HG02798 (cell line): ENCODE measurements at regions not wholly inside any gene's neighbourhood (a gene's known extent, or its start where the extent isn't known, plus 50 kb on each side); places are given as distances from the start of the nearest gene placed in this dataset.

Source experiments
- ATAC-seq: cut with Tn5 transposase; IDR thresholded peaks from one replicate; pipeline ENCODE4 v1.9.1; 2021; ENCODE audit warnings: mild to moderate bottlenecking; ENCODE audit not compliant: unreplicated experiment, poor library complexity

GRCh38 chr17:70886648-70887047 lies 717.3 kb downstream of the KCNJ2 start:
- ATAC-seq = no peak

DNA sequence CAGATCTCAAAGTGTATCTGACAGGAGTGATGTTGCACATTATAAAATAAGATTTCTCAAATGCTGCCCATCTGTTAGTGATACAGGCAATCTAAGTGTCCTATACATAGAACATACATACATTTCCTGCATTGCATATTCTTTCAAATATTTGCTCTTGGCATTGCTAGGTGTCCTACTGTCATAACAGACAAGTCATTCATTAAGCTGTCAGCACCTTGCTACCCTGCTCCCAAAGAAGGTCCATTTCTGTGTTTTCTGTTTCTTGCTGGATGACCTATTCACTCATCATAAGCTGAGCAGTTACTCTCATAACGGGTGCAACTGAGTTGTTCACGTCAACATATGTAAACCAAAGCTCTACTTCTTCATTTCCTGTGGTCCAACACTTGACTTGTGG lies 719.0 kb downstream of the KCNJ2 start:
- no peak for ATAC-seq

DNA sequence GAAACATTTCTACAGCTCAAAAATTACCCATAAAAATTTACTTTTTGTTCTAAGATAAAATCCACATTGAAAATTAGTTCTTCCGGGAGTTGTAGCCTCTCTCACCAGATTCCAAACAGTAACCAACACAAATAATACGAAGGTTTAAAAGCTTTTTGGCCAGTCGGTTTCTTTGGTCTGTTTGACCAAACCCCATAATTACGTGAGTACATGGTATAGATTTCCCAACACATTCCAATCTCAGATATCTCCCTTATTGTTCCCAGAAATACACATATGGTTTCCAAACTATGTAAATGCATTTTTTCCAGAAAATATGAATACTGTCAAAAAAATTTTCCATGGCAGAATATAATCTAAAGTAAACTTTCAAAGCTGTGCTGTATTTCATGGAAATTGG lies 722.0 kb downstream of the KCNJ2 start:
- ATAC-seq = no peak

- ATAC-seq = no peak
Observed at GRCh38 chr17:70892527-70892926, 723.2 kb downstream of the KCNJ2 start.

GRCh38 chr17:70896843-70897242 lies 727.5 kb downstream of the KCNJ2 start:
- ATAC-seq = no peak

- no peak for ATAC-seq
Observed at GRCh38 chr17:70897446-70897845, 728.1 kb downstream of the KCNJ2 start.

DNA sequence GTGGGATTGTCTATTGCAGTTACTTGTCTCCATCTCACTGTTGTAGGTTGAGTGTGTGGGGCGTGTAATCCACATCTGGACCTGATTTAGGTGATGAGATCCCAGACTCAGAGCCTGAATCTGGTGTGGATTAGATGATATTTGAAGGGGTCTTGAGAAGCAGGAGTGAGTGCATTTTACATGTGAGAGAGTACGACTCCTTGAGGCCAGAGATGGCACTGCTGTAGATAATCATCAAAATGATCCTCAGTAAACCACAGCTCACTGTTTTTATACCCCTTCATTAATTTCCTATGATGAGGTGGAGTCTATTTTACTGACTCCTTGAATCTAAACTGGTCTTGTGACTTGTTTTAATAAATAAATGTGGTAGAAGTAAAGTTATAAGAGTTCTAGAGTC lies 732.5 kb downstream of the KCNJ2 start:
- no peak for ATAC-seq

GRCh38 chr17:70905796-70906195 lies 736.5 kb downstream of the KCNJ2 start:
- no peak for ATAC-seq

GRCh38 chr17:70906808-70907207 lies 737.5 kb downstream of the KCNJ2 start:
- ATAC-seq = no peak

DNA sequence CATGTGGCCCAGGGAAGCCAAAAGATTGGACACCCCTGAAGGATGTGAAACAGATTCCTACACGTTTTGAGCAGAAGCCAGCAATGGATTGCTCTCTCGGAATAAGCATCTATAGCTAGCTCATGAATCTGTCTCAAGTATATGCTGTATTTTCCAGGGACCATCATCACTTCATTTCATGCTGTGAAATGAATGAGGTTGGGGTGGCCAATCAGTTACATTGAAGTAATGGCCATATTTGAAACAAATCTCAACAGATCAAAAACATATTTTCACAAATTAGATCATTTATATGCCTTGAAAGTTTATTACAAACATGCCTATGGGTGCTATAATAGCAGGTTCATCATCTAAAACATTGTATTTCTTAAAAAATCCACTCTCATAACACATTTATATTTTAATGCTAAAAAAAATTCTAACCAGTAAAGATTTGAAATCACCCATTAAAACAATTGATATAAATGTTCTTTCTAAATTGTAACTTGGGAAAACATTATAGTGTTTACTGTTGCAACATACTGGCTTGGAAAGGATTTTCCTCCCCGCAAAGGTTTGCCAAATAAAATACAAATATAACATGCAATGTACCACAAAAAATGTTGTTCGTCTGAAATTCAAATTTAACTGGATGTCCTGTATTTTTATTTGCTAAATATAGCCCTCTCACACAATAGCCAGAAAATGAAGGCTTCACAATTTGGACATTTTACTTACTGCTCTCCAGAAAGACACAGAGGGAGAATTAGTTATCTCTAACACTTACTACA lies 743.6 kb downstream of the KCNJ2 start:
- ATAC-seq = no peak

DNA sequence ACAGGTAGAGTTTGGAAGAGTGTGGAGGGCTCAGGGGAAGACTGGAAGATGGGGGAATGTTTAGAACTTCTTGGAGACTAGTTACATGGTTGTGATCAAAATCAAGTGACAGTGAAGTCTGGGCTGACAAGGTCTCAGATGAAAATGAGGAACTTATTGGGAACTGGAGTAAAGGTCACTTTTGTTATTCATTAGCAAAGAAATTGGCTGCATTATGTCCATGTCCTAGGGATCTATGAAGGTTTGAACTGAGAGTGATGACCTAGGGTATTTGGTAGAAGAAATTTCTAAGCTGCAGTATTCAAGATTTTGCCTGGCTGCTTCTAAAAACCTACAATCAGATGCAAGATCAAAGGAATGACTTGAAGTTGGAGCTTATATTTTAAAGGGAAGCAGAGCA lies 747.1 kb downstream of the KCNJ2 start:
- no peak for ATAC-seq

GRCh38 chr17:70919241-70919640 lies 749.9 kb downstream of the KCNJ2 start:
- ATAC-seq = no peak

GRCh38 chr17:70920416-70920815 lies 751.1 kb downstream of the KCNJ2 start:
- no peak for ATAC-seq

DNA sequence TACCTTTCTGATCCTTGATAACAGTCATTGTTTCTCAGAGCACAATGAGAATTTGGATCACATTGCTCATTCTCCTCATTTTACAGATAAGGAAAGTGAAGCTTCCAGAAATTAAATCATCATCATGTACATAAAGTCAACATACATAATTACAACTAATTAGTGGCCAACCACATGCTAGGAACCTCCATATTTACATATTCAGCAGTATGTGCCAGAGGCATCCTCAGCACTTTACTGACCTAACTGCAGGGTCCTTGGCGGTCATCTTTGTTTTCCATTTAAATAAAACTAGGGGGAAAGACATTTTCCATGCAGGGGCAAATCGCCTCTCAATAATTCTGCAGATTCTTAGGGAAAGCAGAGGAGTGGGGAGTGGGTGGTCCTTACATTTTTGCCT lies 752.9 kb downstream of the KCNJ2 start:
- ATAC-seq = no peak

DNA sequence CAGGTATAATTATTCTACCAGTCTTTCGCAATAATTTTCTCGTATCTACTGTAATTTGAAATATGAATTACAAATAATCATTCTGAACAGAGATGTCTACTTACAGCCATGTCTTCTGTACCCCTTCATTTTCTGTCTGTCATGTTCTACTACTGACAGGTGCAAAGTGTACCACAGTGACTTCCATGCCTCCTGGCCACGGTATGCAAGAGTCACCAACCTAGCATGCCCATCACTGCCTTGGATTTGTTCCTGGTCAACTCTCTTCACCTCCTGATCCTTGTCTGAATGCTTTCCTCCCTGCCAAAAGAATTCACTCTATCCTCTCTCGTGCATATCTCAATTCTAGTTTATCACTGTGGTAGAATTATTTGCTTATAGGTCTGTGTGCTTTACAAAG lies 755.4 kb downstream of the KCNJ2 start:
- no peak for ATAC-seq

DNA sequence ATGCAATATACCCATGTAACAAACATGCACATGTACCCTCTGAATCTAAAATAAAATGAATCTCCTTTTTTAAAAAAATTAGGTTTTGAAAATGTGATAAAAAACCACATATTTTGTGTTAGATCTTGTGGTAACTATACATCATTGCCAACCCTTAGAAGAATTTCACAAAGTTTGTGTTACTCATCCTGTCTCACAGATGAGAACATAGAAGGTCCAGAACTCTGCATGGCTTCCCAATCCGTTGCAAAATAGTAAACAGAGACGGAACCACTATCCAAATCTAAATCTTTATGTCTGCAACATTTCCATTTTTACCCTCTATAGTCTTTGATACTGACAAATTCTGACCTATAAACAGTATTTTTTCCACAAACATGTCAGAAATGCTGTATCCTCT lies 759.9 kb downstream of the KCNJ2 start:
- ATAC-seq = no peak

DNA sequence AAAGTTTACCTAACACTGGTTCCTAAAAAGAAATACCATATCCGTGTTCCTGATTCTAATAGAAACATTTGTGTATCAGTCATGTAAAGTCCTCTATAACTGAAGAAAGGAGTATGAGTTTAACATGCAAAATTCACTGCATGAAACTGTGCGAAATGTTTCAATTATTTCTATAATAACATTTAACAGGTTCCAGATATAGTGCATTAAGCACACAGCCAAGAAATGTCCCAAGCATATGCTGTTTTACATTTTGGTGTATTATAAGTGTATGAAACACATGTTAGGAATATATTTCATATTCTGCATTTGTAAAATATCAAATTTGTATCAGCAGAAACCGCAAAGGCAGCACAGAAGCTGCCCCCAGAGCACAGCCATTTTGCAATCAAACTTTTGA lies 764.9 kb downstream of the KCNJ2 start:
- ATAC-seq = no peak

GRCh38 chr17:70934835-70935234 lies 765.5 kb downstream of the KCNJ2 start:
- ATAC-seq = no peak

DNA sequence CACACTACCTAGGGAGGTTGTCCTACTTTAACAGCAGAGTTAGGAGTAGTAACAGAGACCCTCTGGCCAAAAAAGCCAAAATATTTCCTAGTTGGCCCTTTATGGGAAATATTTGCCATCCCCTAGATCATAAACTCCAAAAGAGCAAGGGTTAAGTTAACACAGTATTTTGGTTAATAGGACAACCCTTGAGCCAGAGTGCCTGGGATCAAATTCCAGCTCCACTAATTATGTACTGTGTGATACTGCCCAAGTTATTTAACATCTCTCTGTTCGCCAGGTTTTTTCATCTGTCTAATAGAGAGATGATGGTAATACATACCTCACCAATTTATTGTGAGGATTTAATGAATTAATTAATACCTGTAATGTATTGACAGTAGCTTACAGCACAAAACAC lies 767.4 kb downstream of the KCNJ2 start:
- ATAC-seq = no peak

- ATAC-seq = no peak
Observed at GRCh38 chr17:70938336-70938735, 769.0 kb downstream of the KCNJ2 start.

GRCh38 chr17:70945386-70945785 lies 776.1 kb downstream of the KCNJ2 start:
- ATAC-seq = no peak

GRCh38 chr17:70947215-70947614 lies 777.9 kb downstream of the KCNJ2 start:
- no peak for ATAC-seq
